H9 (cell line): ENCODE measurements at regions not wholly inside any gene's neighbourhood (a gene's known extent, or its start where the extent isn't known, plus 50 kb on each side); places are given as distances from the start of the nearest gene placed in this dataset.

Experiments used
- DNase-seq: peaks from one replicate; pipeline ENCODE4 v3.0.0-alpha.2; 2017
- H2AFZ ChIP-seq: one replicate; pipeline ENCODE4 v1.6.1; 2013; ENCODE audit warnings: mild to moderate bottlenecking, low read length, control low read depth, moderate library complexity
- H2AK5ac ChIP-seq: 2 replicates; pipeline ENCODE4 v1.6.1; 2013; ENCODE audit warnings: low read length, control low read depth, mixed read lengths; ENCODE audit not compliant: insufficient read length
- H2BK120ac ChIP-seq: one replicate; pipeline ENCODE4 v1.6.1; 2013; ENCODE audit warnings: low read depth, mild to moderate bottlenecking, low read length, control low read depth, inconsistent platforms; ENCODE audit not compliant: poor library complexity, severe bottlenecking
- H2BK12ac ChIP-seq: 2 replicates; pipeline ENCODE4 v1.6.1; 2013; ENCODE audit warnings: low read length, control low read depth, mixed read lengths, low read depth; ENCODE audit not compliant: insufficient read length
- H2BK15ac ChIP-seq: 2 replicates; pipeline ENCODE4 v1.6.1; 2013; ENCODE audit warnings: low read depth, low read length, control low read depth
- H2BK20ac ChIP-seq: one replicate; pipeline ENCODE4 v1.6.1; 2013; ENCODE audit warnings: low read depth, mild to moderate bottlenecking, low read length, control low read depth, inconsistent platforms; ENCODE audit not compliant: poor library complexity, severe bottlenecking
- H2BK5ac ChIP-seq: 2 replicates; pipeline ENCODE4 v1.6.1; 2013; ENCODE audit warnings: low read length, control low read depth, mixed read lengths; ENCODE audit not compliant: insufficient read length
- H3K14ac ChIP-seq: 2 replicates; pipeline ENCODE4 v1.6.1; 2013; ENCODE audit warnings: low read length, control low read depth; ENCODE audit not compliant: insufficient read depth
- H3K18ac ChIP-seq: 2 replicates; pipeline ENCODE4 v1.6.1; 2013; ENCODE audit warnings: low read depth, mild to moderate bottlenecking, mixed read lengths, low read length, control low read depth; ENCODE audit not compliant: insufficient read length
- H3K23ac ChIP-seq: 2 replicates; pipeline ENCODE4 v1.6.1; 2013; ENCODE audit warnings: low read length, control low read depth, mixed read lengths, low read depth; ENCODE audit not compliant: insufficient read length
- H3K23me2 ChIP-seq: 2 replicates; pipeline ENCODE4 v1.6.1; 2013; ENCODE audit warnings: low read depth, mild to moderate bottlenecking, mixed read lengths, low read length, control low read depth; ENCODE audit not compliant: insufficient read length, poor library complexity, severe bottlenecking
- H3K27ac ChIP-seq: 2 replicates; pipeline ENCODE4 v1.5.1; 2013; ENCODE audit warnings: low read length, control low read depth, mixed read lengths, low read depth; ENCODE audit not compliant: insufficient read length
- H3K27me3 ChIP-seq: 2 replicates; pipeline ENCODE4 v1.6.1; 2013; ENCODE audit warnings: low read length, control low read depth, inconsistent platforms; ENCODE audit not compliant: insufficient read depth
- H3K4ac ChIP-seq: 2 replicates; pipeline ENCODE4 v1.6.1; 2013; ENCODE audit warnings: low read depth, mild to moderate bottlenecking, control low read depth, inconsistent platforms, low read length, moderate library complexity
- H3K4me1 ChIP-seq: 2 replicates; pipeline ENCODE4 v1.6.1; 2013; ENCODE audit warnings: low read length, control low read depth, inconsistent platforms; ENCODE audit not compliant: insufficient read depth
- H3K4me2 ChIP-seq: 2 replicates; pipeline ENCODE4 v1.6.1; 2013; ENCODE audit warnings: low read length, control low read depth, mixed read lengths; ENCODE audit not compliant: insufficient read length, insufficient read depth
- H3K56ac ChIP-seq: 2 replicates; pipeline ENCODE4 v1.6.1; 2013; ENCODE audit warnings: low read depth, mild to moderate bottlenecking, mixed read lengths, low read length, control low read depth; ENCODE audit not compliant: insufficient read length
- H3K79me1 ChIP-seq: 2 replicates; pipeline ENCODE4 v1.6.1; 2013; ENCODE audit warnings: low read depth, mild to moderate bottlenecking, moderate library complexity, low read length, control low read depth, inconsistent platforms; ENCODE audit not compliant: insufficient read depth, poor library complexity, severe bottlenecking
- H3K79me2 ChIP-seq: 2 replicates; pipeline ENCODE4 v1.6.1; 2013; ENCODE audit warnings: low read length, control low read depth, inconsistent platforms; ENCODE audit not compliant: insufficient read depth
- H3K9ac ChIP-seq: 2 replicates; pipeline ENCODE4 v1.6.1; 2013; ENCODE audit warnings: low read length, control low read depth, mixed read lengths; ENCODE audit not compliant: insufficient read length; ENCODE audit errors: extremely low read depth
- H3K9me3 ChIP-seq: one replicate; pipeline ENCODE4 v1.6.1; 2013; ENCODE audit warnings: low read depth, low read length, inconsistent platforms; ENCODE audit not compliant: control insufficient read depth
- H3T11ph ChIP-seq: one replicate; pipeline ENCODE4 v1.6.1; 2013; ENCODE audit warnings: mild to moderate bottlenecking, low read length, control low read depth, inconsistent platforms
- H4K20me1 ChIP-seq: one replicate; pipeline ENCODE4 v1.6.1; 2013; ENCODE audit not compliant: control insufficient read depth, insufficient read length, insufficient read depth
- H4K5ac ChIP-seq: 2 replicates; pipeline ENCODE4 v1.6.1; 2013; ENCODE audit warnings: low read depth, mild to moderate bottlenecking, mixed read lengths, low read length, control low read depth; ENCODE audit not compliant: insufficient read length
- H4K8ac ChIP-seq: replicated peaks from 2 replicates; pipeline ENCODE4 v1.6.1; 2013; ENCODE audit warnings: low read length, control low read depth, mixed read lengths, low read depth; ENCODE audit not compliant: insufficient read length
- H4K91ac ChIP-seq: 2 replicates; pipeline ENCODE4 v1.6.1; 2013; ENCODE audit warnings: low read depth, mild to moderate bottlenecking, moderate library complexity, mixed read lengths, low read length, control low read depth; ENCODE audit not compliant: insufficient read length
- H3K27ac Mint-ChIP-seq, 3 experiments: 2 replicates in 2 of 3; 3 replicates in 1 of 3; pipeline ENCODE4 v1.8.0; 2020 to 2021; ENCODE audit warnings: mixed read lengths in 3 of 3, mild to moderate bottlenecking in 1 of 3, moderate library complexity in 1 of 3
- H3K27me3 Mint-ChIP-seq: 2 replicates; pipeline ENCODE4 v1.8.0; 2021; ENCODE audit warnings: low read depth, mild to moderate bottlenecking, moderate library complexity, mixed read lengths
- H3K36me3 Mint-ChIP-seq, 3 experiments: 2 replicates in 2 of 3; 3 replicates in 1 of 3; pipeline ENCODE4 v1.8.0; 2020 to 2021; ENCODE audit warnings: low read depth in 3 of 3, mixed read lengths in 3 of 3; ENCODE audit not compliant: insufficient read depth in 1 of 3
- H3K4me1 Mint-ChIP-seq, 2 experiments: 2 replicates each; pipeline ENCODE4 v1.8.0; 2020; ENCODE audit warnings: mixed read lengths in 2 of 2
- H3K4me3 Mint-ChIP-seq, 2 experiments: 2 replicates in 1 of 2; 3 replicates in 1 of 2; pipeline ENCODE4 v1.8.0; 2020 to 2021; ENCODE audit warnings: mild to moderate bottlenecking in 2 of 2, mixed read lengths in 2 of 2, moderate library complexity in 1 of 2
- H3K9me3 Mint-ChIP-seq, 2 experiments: 2 replicates in 1 of 2; 3 replicates in 1 of 2; pipeline ENCODE4 v1.8.0; 2020; ENCODE audit warnings: mild to moderate bottlenecking in 2 of 2, mixed read lengths in 2 of 2, moderate library complexity in 1 of 2
- TF ChIP-seq, protein P1 (sequence below): fragments of 200-600 bp; sonication (generic); conservative IDR thresholded peaks from 3 replicates; pipeline ENCODE4 v1.8.0; 2021; ENCODE audit warnings: antibody characterized with exemption, mild to moderate bottlenecking

DNA sequence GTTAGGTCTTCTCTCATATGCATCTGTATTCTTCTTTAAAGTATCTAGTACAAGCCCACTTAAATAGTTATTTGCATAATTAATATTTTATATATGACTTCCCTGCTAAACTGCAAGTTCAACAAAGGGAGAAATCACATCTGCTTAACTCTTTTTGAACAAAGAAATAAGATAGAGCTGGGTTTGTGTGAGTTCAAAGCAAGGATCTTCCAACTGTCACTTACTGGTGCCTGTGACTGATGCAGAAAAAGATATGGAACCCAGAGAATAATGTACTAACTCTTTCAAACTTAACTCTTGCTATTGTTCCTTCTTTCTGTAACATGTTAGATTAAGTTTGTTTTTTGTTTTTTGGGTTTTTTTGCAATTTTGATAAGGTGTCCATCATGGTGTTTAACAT lies 71.3 kb upstream of the SP4 start:
- H4K91ac ChIP-seq: no peak overlapping the region

More for the DNA sequence above, 71.3 kb upstream of the SP4 start:
- Histone ChIP-seq H2BK5ac (no peak overlapping the region), H3K18ac (no peak overlapping the region), H4K20me1 (no peaks in the 10 kb centered on the region), H3T11ph (no peak overlapping the region), H3K14ac (no peak overlapping the region), H3K23ac (no peak overlapping the region), H3K9me3 (no peaks in the 10 kb centered on the region), H3K23me2 (no peaks in the 10 kb centered on the region), H3K79me1 (no peaks in the 10 kb centered on the region), H3K4ac (no peak overlapping the region), H2AFZ (no peak overlapping the region), H3K9ac (no peak overlapping the region), H4K8ac (no peak overlapping the region), H3K4me2 (no peak overlapping the region), H4K5ac (no peak overlapping the region), H2AK5ac (no peak overlapping the region), H2BK12ac (no peak overlapping the region), H3K27ac (no peak overlapping the region), H2BK15ac (no peak overlapping the region), H2BK120ac (no peak overlapping the region), H2BK20ac (no peak overlapping the region), H3K79me2 (no peaks in the 10 kb centered on the region), H3K4me1 (0 out of 2 replicates have a peak, but pooled peaks cover 2% of the 10 kb centered on the region), H3K56ac (no peak overlapping the region), H3K27me3 (no peaks in the 10 kb centered on the region)
- Mint-ChIP-seq H3K4me1 (0 out of 4 replicates have a peak, but pooled peaks cover 0 to 2% of the 10 kb centered on the region in 2 experiments), H3K36me3 (no peaks in the 10 kb centered on the region), H3K27me3 (no peaks in the 10 kb centered on the region; the same call in 1 of the 2 replicates), H3K9me3 (no peaks in the 10 kb centered on the region; a peak in 1 of 5 replicates), H3K4me3 (no peak overlapping the region), H3K27ac (no peak overlapping the region)
- TF ChIP-seq, protein P1, sequence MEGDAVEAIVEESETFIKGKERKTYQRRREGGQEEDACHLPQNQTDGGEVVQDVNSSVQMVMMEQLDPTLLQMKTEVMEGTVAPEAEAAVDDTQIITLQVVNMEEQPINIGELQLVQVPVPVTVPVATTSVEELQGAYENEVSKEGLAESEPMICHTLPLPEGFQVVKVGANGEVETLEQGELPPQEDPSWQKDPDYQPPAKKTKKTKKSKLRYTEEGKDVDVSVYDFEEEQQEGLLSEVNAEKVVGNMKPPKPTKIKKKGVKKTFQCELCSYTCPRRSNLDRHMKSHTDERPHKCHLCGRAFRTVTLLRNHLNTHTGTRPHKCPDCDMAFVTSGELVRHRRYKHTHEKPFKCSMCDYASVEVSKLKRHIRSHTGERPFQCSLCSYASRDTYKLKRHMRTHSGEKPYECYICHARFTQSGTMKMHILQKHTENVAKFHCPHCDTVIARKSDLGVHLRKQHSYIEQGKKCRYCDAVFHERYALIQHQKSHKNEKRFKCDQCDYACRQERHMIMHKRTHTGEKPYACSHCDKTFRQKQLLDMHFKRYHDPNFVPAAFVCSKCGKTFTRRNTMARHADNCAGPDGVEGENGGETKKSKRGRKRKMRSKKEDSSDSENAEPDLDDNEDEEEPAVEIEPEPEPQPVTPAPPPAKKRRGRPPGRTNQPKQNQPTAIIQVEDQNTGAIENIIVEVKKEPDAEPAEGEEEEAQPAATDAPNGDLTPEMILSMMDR: no peak
- DNase-seq: no peak
